C4-2B (cell line): ENCODE measurements at regions not wholly inside any gene's neighbourhood (a gene's known extent, or its start where the extent isn't known, plus 50 kb on each side); places are given as distances from the start of the nearest gene placed in this dataset.

Experiments
- H3K27ac ChIP-seq: fragments of 450-650 bp; 2 replicates; pipeline ENCODE4 v1.5.1; 2017
- CTCF ChIP-seq: fragments of 450-650 bp; conservative IDR thresholded peaks from 2 replicates; pipeline ENCODE4 v1.5.1; 2017; ENCODE audit warnings: mild to moderate bottlenecking
- ZFX ChIP-seq: fragments of 450-650 bp; IDR thresholded peaks from 2 replicates; pipeline ENCODE4 v1.6.1; 2017

GRCh38 chr3:197435426-197435825 is 120.3 kb downstream of the BDH1 start:
- no peak overlapping the region for H3K27ac ChIP-seq
- TF ChIP-seq ZFX, result no peak
- TF ChIP-seq CTCF, result no peak

- TF ChIP-seq ZFX (no peak), CTCF (no peak)
- no peak overlapping the region for H3K27ac ChIP-seq
Measured at GRCh38 chr3:197434830-197435229, 120.9 kb downstream of the BDH1 start.

- H3K27ac ChIP-seq, result no peak overlapping the region
Measured at GRCh38 chr3:197432384-197433127, 123.2 kb downstream of the BDH1 start.

GRCh38 chr3:197431346-197431910 is 124.3 kb downstream of the BDH1 start:
- H3K27ac ChIP-seq, result no peak overlapping the region
- TF ChIP-seq CTCF (no peak), ZFX (no peak)

More at GRCh38 chr3:197432384-197433127, 123.2 kb downstream of the BDH1 start:
- TF ChIP-seq CTCF (no peak), ZFX (no peak)

- TF ChIP-seq CTCF, result no peak
- no peak for TF ChIP-seq ZFX
Measured at GRCh38 chr3:197430934-197431333, 124.8 kb downstream of the BDH1 start.

GRCh38 chr3:197430502-197430901 is 125.3 kb downstream of the BDH1 start:
- TF ChIP-seq CTCF (no peak), ZFX (no peak)
- H3K27ac ChIP-seq, result no peak overlapping the region

More at GRCh38 chr3:197430934-197431333, 124.8 kb downstream of the BDH1 start:
- no peak overlapping the region for H3K27ac ChIP-seq

- no peak overlapping the region for H3K27ac ChIP-seq
- TF ChIP-seq ZFX (no peak), CTCF (no peak)
Measured at GRCh38 chr3:197428952-197429351, 126.8 kb downstream of the BDH1 start.
